Ectodermal cell (in vitro differentiated cells): ENCODE measurements at regions not wholly inside any gene's neighbourhood (a gene's known extent, or its start where the extent isn't known, plus 50 kb on each side); places are given as distances from the start of the nearest gene placed in this dataset.

Experiments
- H3K27ac ChIP-seq: 2 replicates; pipeline ENCODE4 v1.7.0; 2013; ENCODE audit warnings: mild to moderate bottlenecking, low read depth, low read length; ENCODE audit not compliant: insufficient read depth, poor library complexity, severe bottlenecking
- H3K27me3 ChIP-seq: 2 replicates; pipeline ENCODE4 v1.7.0; 2013; ENCODE audit warnings: mild to moderate bottlenecking, low read length; ENCODE audit not compliant: insufficient read depth, control insufficient read depth, poor library complexity, severe bottlenecking
- H3K36me3 ChIP-seq: one replicate; pipeline ENCODE4 v1.7.0; 2013; ENCODE audit warnings: low read length; ENCODE audit not compliant: control insufficient read depth, insufficient read depth
- H3K4me1 ChIP-seq: one replicate; pipeline ENCODE4 v1.7.0; 2013; ENCODE audit warnings: low read length; ENCODE audit not compliant: control insufficient read depth, insufficient read depth
- H3K4me3 ChIP-seq: 2 replicates; pipeline ENCODE4 v1.7.0; 2013; ENCODE audit warnings: low read depth, low read length, control low read depth; ENCODE audit not compliant: insufficient read depth
- H3K9me3 ChIP-seq: 2 replicates; pipeline ENCODE4 v1.7.0; 2013; ENCODE audit warnings: mild to moderate bottlenecking, low read length, moderate library complexity; ENCODE audit not compliant: control insufficient read depth
- WGBS, 2 experiments: methylation state at CpG; one replicate each; pipeline ENCODE4 v1.1.7; 2013; ENCODE audit warnings: missing lambda C conversion rate in 2 of 2; 5-methylcytosine and 5-hydroxymethylcytosine counted together

- H3K4me1 ChIP-seq, result peaks cover 12% of the 10 kb centered on the region
- no peaks in the 10 kb centered on the region for H3K36me3 ChIP-seq
- no peaks in the 10 kb centered on the region for H3K27me3 ChIP-seq
- H3K27ac ChIP-seq, result no peak overlapping the region
- H3K4me3 ChIP-seq, result no peak overlapping the region
- WGBS, 2 experiments, result 90 to 92% methylated on average over 4 of the region's 4 CpGs
- H3K9me3 ChIP-seq, result no peaks in the 10 kb centered on the region
These were observed 390.4 kb downstream of the CMPK2 start for GRCh38 chr2:6475155-6475940.

- Histone ChIP-seq H3K36me3 (no peaks in the 10 kb centered on the region), H3K27me3 (no peaks in the 10 kb centered on the region), H3K27ac (no peak overlapping the region), H3K9me3 (no peaks in the 10 kb centered on the region), H3K4me1 (peaks cover 12% of the 10 kb centered on the region), H3K4me3 (no peak overlapping the region)
- 97 to 100% methylated on average over 4 of the region's 4 CpGs for WGBS, 2 experiments
These were observed 385.2 kb downstream of the CMPK2 start for GRCh38 chr2:6480514-6480913.

DNA sequence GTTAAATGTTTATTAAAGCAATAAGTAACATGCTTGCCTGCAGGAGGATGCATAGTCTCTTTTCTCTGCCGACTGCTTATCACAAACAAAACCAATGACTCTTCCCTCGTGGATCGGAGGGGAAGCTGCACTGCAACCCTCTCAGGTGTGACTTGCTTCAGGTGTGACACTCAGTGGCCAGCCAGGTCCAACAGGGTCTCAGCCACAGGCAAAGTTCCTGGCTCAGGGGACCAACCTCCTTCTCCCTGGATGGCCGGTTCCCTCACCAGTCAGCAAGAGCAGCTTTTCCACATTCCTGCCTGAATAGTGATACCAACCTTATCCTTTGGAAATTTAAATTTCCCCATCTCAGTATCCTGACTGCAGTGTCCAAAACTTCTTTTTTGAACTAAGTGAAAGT is 383.5 kb downstream of the CMPK2 start:
- H3K27me3 ChIP-seq, result no peaks in the 10 kb centered on the region
- WGBS, 2 experiments, result 90 to 92% methylated on average over 4 of the region's 4 CpGs

GRCh38 chr2:6487765-6488164 is 377.9 kb downstream of the CMPK2 start:
- Histone ChIP-seq H3K9me3 (no peaks in the 10 kb centered on the region), H3K36me3 (no peaks in the 10 kb centered on the region), H3K27me3 (no peaks in the 10 kb centered on the region), H3K27ac (no peak overlapping the region), H3K4me1 (peaks cover 10% of the 10 kb centered on the region), H3K4me3 (no peak overlapping the region)
- WGBS, 2 experiments, result 88 to 89% methylated on average over 4 of the region's 4 CpGs

More for the DNA sequence above, 383.5 kb downstream of the CMPK2 start:
- Histone ChIP-seq H3K27ac (no peak overlapping the region), H3K4me3 (no peak overlapping the region), H3K36me3 (no peaks in the 10 kb centered on the region), H3K4me1 (peaks cover 5% of the 10 kb centered on the region), H3K9me3 (no peaks in the 10 kb centered on the region)

DNA sequence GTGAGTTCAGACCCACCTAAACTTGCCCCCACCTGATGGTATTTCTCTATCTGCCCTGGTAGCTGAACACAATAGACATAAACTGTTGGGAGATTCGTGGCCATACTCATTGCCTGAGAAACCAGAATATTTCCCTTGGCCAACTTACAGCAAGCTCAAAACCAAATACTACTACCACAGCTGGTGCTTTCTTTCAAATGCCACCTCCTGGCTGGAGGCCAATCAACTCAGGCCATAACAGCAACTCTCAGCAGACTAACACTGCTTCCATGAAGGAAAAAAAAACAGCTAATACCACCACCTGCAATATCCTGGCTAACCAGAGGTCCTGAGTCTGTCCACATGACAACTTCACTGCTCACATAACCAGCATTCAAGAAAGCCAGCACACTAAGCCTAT is 373.1 kb downstream of the CMPK2 start:
- no peaks in the 10 kb centered on the region for H3K36me3 ChIP-seq
- no peaks in the 10 kb centered on the region for H3K9me3 ChIP-seq
- H3K4me3 ChIP-seq, result no peak overlapping the region
- H3K27ac ChIP-seq, result no peak overlapping the region
- 88 to 97% methylated on average over 1 of the region's 1 CpG for WGBS, 2 experiments
- H3K4me1 ChIP-seq, result peaks cover 10% of the 10 kb centered on the region
- no peaks in the 10 kb centered on the region for H3K27me3 ChIP-seq

DNA sequence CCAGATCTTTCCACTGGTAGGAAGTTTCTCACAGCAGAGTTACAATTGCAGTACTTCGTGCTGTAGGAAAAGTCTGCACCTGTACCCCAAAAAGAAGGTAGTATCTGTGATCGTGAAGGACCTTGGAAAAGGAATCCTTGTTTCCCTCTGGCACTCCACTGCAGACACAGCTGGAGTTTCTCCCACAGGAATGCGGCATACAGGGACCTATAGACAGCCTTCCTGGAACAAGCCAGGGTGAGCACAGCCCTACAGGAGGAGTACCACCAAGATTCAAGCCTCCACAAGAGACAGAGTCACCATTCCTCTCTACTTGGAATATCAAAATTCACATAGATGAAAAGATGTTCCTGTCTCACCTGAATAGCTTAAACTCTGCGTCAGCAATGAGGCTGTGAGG is 372.4 kb downstream of the CMPK2 start:
- Histone ChIP-seq H3K4me1 (peaks cover 10% of the 10 kb centered on the region), H3K4me3 (no peak overlapping the region), H3K9me3 (no peaks in the 10 kb centered on the region), H3K27ac (no peak overlapping the region), H3K27me3 (no peaks in the 10 kb centered on the region), H3K36me3 (no peaks in the 10 kb centered on the region)
- WGBS, 2 experiments, result 90 to 95% methylated on average over 4 of the region's 4 CpGs

DNA sequence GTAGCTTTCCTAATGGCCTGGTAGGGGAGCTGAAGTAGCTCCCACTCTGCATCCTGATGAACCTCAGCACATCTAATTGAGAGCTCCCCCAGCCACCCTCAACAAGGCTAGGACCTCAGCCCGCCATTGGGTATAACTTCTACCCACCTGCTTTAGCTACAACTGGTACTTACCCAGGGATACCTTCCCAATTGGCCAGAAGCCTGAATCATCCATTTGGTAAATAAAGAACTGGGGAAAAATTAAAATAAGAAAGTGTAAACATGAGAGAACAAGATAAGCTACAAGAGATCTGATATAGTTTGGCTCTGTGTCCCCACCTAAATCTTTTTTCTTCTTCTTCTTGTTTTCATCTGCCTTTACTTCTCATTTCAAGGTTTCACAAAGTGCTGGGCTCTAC is 372.0 kb downstream of the CMPK2 start:
- peaks cover 10% of the 10 kb centered on the region for H3K4me1 ChIP-seq
- no peaks in the 10 kb centered on the region for H3K27me3 ChIP-seq
- H3K9me3 ChIP-seq, result no peaks in the 10 kb centered on the region
- no peak overlapping the region for H3K27ac ChIP-seq
- WGBS, 2 experiments, result 82 to 100% methylated on average over 1 of the region's 1 CpG
- H3K4me3 ChIP-seq, result no peak overlapping the region
- no peaks in the 10 kb centered on the region for H3K36me3 ChIP-seq

DNA sequence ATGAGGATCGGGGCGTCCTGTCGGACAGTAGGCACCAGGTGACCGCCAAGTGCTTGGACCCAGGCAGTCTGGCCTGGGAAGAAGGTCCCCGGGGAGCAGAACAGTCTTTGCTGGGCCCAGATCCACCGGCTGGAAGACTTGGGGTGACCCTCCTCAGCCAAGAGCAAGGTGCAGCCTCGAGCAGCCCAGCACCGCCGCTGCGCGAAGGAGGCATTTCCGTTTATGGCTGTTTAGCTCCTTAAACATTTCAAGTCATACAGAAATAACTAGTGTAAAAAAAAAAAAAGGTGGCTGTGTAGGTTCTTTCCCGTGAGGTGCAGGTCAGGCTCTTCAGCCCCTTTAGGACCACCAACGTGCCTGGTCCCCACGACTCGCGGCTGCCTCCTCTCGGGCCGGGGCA is 370.2 kb downstream of the CMPK2 start:
- Histone ChIP-seq H3K27me3 (no peaks in the 10 kb centered on the region), H3K27ac (no peak overlapping the region), H3K36me3 (no peaks in the 10 kb centered on the region), H3K4me3 (no peak overlapping the region), H3K4me1 (peaks cover 10% of the 10 kb centered on the region), H3K9me3 (no peaks in the 10 kb centered on the region)
- WGBS, 2 experiments, result 93 to 96% methylated on average over 16 to 19 of the region's 19 CpGs

DNA sequence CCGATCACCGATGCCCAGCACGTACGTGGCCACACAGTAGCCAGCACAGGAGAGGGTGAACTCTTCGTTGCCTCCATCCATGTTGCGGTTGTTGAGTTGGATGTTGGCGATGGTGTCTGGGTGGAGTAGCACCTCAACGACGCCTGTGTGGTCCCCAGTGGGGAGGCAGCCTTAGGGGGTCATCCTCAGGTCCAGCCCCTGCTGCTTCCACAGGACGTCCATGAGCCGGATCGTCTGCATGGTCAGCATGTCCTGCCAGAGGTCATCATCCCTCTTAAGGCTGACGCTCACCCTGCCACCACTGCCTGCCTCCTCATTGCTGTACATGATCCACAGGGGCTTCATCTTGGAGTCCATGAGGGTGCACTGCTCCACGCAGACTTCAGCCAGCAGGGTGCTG is 369.3 kb downstream of the CMPK2 start:
- Histone ChIP-seq H3K36me3 (no peaks in the 10 kb centered on the region), H3K9me3 (no peaks in the 10 kb centered on the region), H3K27me3 (no peaks in the 10 kb centered on the region), H3K27ac (no peak overlapping the region), H3K4me1 (peaks cover 5% of the 10 kb centered on the region), H3K4me3 (no peak overlapping the region)
- WGBS, 2 experiments, result 96 to 98% methylated on average over 14 of the region's 14 CpGs

DNA sequence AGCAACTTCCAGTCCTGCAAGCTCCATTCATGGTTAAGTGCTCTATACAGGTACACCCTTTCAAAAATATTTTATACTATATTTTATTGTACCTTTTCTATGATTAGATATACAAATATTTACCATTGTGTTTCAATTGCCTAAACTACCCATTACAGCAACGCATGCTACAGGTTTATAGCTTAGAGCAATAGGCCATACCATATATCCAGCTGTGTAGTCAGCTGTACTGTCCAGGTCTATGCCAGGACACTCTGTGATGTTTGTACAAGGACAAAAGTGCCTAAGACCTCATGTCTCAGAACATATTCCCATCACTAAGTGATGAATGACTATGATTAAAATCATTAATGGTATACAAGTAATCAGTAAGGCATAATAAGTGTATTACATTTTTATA is 368.7 kb downstream of the CMPK2 start:
- H3K36me3 ChIP-seq, result no peaks in the 10 kb centered on the region
- no peaks in the 10 kb centered on the region for H3K9me3 ChIP-seq
- 92 to 100% methylated on average over 1 of the region's 1 CpG for WGBS, 2 experiments
- H3K27ac ChIP-seq, result no peak overlapping the region
- no peaks in the 10 kb centered on the region for H3K4me1 ChIP-seq
- no peaks in the 10 kb centered on the region for H3K27me3 ChIP-seq
- H3K4me3 ChIP-seq, result no peak overlapping the region
